Omental fat pad (tissue), 3 donors: ENCODE measurements at regions not wholly inside any gene's neighbourhood (a gene's known extent, or its start where the extent isn't known, plus 50 kb on each side); places are given as distances from the start of the nearest gene placed in this dataset.
"Not testable (repeated sequence)": the region's sequence is repeated elsewhere in the genome, so short reads cannot be mapped to it uniquely, and the experiment has no call there.

ENCODE experiments used
- ATAC-seq: fragments of 150-250 bp; one replicate; pipeline ENCODE4 v1.9.1; 2016; ENCODE audit warnings: mild to moderate bottlenecking, moderate library complexity; ENCODE audit not compliant: low FRiP score
- DNase-seq: peaks from one replicate; pipeline ENCODE4 v3.0.0-alpha.2; 2019; ENCODE audit warnings: low spot score
- TF ChIP-seq, protein P1 (sequence below), 3 donors: fragments of 450-650 bp; IDR thresholded peaks; one replicate each; pipeline ENCODE4 v1.5.1; 2016 to 2017; ENCODE audit warnings: antibody characterized with exemption in 3 of 3, mild to moderate bottlenecking in 3 of 3, moderate library complexity in 2 of 3

DNA sequence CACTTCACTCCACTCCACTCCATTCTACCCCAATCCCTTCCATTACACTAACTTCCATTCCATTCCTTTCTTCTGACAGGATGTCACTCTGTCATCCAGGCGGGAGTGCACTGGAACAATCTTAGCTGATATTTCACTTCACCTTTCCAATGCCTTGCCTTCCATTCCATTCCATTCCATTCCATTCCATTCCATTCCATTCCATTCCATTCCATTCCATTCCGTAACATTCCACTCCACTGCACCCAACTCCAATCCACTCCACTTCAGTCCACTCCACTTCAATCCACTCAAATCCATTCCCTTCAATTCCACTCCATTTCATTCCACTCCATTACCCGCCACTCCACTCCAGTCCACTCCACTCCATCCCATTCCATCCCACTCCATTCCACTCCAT is 1099.4 kb downstream of the TSPY10 start:
- ATAC-seq: no peak
- TF ChIP-seq, protein P1, sequence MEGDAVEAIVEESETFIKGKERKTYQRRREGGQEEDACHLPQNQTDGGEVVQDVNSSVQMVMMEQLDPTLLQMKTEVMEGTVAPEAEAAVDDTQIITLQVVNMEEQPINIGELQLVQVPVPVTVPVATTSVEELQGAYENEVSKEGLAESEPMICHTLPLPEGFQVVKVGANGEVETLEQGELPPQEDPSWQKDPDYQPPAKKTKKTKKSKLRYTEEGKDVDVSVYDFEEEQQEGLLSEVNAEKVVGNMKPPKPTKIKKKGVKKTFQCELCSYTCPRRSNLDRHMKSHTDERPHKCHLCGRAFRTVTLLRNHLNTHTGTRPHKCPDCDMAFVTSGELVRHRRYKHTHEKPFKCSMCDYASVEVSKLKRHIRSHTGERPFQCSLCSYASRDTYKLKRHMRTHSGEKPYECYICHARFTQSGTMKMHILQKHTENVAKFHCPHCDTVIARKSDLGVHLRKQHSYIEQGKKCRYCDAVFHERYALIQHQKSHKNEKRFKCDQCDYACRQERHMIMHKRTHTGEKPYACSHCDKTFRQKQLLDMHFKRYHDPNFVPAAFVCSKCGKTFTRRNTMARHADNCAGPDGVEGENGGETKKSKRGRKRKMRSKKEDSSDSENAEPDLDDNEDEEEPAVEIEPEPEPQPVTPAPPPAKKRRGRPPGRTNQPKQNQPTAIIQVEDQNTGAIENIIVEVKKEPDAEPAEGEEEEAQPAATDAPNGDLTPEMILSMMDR (IDR thresholded peaks at IDR 0.05): no peak
- DNase-seq: no peak

GRCh38 chrY:10648813-10649212 is 1121.1 kb downstream of the TSPY10 start:
- DNase-seq: not testable (repeated sequence)
- ATAC-seq: peak; percentile 75

GRCh38 chrY:10657120-10657519 is 1129.4 kb downstream of the TSPY10 start:
- not testable (repeated sequence) for DNase-seq, ATAC-seq

DNA sequence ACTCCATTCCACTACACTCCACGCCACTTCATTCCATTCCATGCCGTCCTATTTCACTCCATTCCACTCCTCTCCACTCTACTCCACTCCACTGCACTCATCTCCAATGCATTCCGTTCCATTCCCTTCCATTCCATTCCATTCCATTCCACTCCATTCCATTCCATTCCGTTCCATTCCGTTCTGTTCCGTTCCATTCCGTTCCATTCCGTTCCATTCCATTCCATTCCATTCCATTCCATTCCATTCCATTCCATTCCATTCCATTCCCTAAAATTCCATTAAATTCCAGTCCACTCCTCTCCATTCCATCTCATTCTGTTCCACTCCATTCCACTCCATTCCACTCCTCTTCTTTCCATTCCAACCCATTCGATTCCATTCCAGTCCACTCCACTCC is 1139.1 kb downstream of the TSPY10 start:
- no peak for DNase-seq
- peak; percentile 99 for ATAC-seq
- TF ChIP-seq, protein P1 (IDR thresholded peaks at IDR 0.05): no peak

- DNase-seq (no peak), ATAC-seq (no peak)
- TF ChIP-seq, protein P1 (IDR thresholded peaks at IDR 0.05): no peak
Observed at GRCh38 chrY:10686414-10686813, 1158.7 kb downstream of the TSPY10 start.
